ENCODE measurements at regions not wholly inside any gene's neighbourhood (a gene's known extent, or its start where the extent isn't known, plus 50 kb on each side); places are given as distances from the start of the nearest gene placed in this dataset.

DNA sequence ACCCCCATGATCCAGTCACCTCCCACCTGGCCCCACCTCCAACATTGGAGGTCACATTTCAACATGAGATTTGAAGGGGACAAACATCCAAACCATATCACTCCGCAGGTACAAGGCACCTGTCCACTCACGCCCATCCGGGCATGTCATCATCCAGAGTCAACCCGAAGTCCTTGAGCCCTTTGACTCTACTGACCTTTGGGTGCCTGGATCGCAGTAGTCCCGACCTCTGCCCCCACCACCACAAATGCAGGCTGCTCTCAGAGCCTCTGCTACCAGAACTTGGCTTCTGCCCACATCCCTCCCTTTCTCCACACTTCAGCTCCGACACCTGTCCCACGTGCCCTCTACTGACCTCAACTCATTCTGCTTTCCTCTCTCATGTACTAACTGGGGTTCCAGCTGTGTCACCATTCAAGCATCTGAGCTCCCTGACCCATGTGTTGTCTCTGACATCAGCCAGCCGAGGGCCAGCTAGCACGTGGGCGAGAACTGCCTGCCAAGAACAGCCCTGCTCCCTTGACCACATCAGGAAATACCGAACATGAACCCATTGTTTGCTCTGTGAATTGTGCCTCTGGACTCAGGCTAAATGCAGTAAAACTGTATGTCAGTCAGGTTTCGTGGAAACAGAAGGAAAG, 498.3 kb upstream of the SULF2 start:
- no peak overlapping the region for H3K4me3 ChIP-seq (replicated peaks; ENCODE audit: insufficient read depth, low read length)
- no peak for DNase-seq (ENCODE audit: low read depth in 1 of 2, low spot score in 1 of 2)
- no peak for TF ChIP-seq SPI1 (IDR thresholded peaks at IDR 0.05; ENCODE audit: borderline replicate concordance, low read depth)
- TF ChIP-seq REST (IDR thresholded peaks at IDR 0.05; ENCODE audit: insufficient replicate concordance, low read depth), result no peak
- TF ChIP-seq, protein P1, sequence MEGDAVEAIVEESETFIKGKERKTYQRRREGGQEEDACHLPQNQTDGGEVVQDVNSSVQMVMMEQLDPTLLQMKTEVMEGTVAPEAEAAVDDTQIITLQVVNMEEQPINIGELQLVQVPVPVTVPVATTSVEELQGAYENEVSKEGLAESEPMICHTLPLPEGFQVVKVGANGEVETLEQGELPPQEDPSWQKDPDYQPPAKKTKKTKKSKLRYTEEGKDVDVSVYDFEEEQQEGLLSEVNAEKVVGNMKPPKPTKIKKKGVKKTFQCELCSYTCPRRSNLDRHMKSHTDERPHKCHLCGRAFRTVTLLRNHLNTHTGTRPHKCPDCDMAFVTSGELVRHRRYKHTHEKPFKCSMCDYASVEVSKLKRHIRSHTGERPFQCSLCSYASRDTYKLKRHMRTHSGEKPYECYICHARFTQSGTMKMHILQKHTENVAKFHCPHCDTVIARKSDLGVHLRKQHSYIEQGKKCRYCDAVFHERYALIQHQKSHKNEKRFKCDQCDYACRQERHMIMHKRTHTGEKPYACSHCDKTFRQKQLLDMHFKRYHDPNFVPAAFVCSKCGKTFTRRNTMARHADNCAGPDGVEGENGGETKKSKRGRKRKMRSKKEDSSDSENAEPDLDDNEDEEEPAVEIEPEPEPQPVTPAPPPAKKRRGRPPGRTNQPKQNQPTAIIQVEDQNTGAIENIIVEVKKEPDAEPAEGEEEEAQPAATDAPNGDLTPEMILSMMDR (IDR thresholded peaks at IDR 0.05; ENCODE audit: insufficient read depth, low read length), result no peak
- TF ChIP-seq GABPA (IDR thresholded peaks at IDR 0.05; ENCODE audit: low read depth), result no peak
- no peak for TF ChIP-seq POLR2AphosphoS5 (IDR thresholded peaks at IDR 0.05; ENCODE audit: low read depth)
- peaks cover 2% of the 10 kb centered on the region for H3K27me3 ChIP-seq (ENCODE audit: insufficient read depth, poor library complexity, severe bottlenecking)
- no peak overlapping the region for H3K27ac ChIP-seq (replicated peaks)

GRCh38 chr20:48282591-48283228, 497.4 kb upstream of the SULF2 start:
- no peak for DNase-seq (ENCODE audit: low read depth in 1 of 2, low spot score in 1 of 2)
- TF ChIP-seq POLR2AphosphoS5 (IDR thresholded peaks at IDR 0.05; ENCODE audit: low read depth) (no peak), GABPA (IDR thresholded peaks at IDR 0.05; ENCODE audit: low read depth) (no peak), REST (IDR thresholded peaks at IDR 0.05; ENCODE audit: insufficient replicate concordance, low read depth) (no peak), SPI1 (IDR thresholded peaks at IDR 0.05; ENCODE audit: borderline replicate concordance, low read depth) (no peak)
- TF ChIP-seq, protein P1 (IDR thresholded peaks at IDR 0.05; ENCODE audit: insufficient read depth, low read length), result no peak
- H3K4me3 ChIP-seq (replicated peaks; ENCODE audit: insufficient read depth, low read length), result no peak overlapping the region
- H3K27ac ChIP-seq (replicated peaks), result no peak overlapping the region
- H3K27me3 ChIP-seq (ENCODE audit: insufficient read depth, poor library complexity, severe bottlenecking), result peaks cover 2% of the 10 kb centered on the region

- peaks cover 2% of the 10 kb centered on the region for H3K27me3 ChIP-seq (ENCODE audit: insufficient read depth, poor library complexity, severe bottlenecking)
- DNase-seq (ENCODE audit: low read depth in 1 of 2, low spot score in 1 of 2), result no peak
- no peak overlapping the region for H3K27ac ChIP-seq (replicated peaks)
- H3K4me3 ChIP-seq (replicated peaks; ENCODE audit: insufficient read depth, low read length), result no peak overlapping the region
- TF ChIP-seq REST (IDR thresholded peaks at IDR 0.05; ENCODE audit: insufficient replicate concordance, low read depth) (no peak), GABPA (IDR thresholded peaks at IDR 0.05; ENCODE audit: low read depth) (no peak), SPI1 (IDR thresholded peaks at IDR 0.05; ENCODE audit: borderline replicate concordance, low read depth) (no peak), POLR2AphosphoS5 (IDR thresholded peaks at IDR 0.05; ENCODE audit: low read depth) (no peak)
- TF ChIP-seq, protein P1 (IDR thresholded peaks at IDR 0.05; ENCODE audit: insufficient read depth, low read length), result no peak
Measured at GRCh38 chr20:48281501-48281900, 496.2 kb upstream of the SULF2 start.
